NCI-H748 treated with DMSO at 0.1 percent for 48 hours (cell line): ENCODE measurements at regions not wholly inside any gene's neighbourhood (a gene's known extent, or its start where the extent isn't known, plus 50 kb on each side); places are given as distances from the start of the nearest gene placed in this dataset.

ENCODE experiments used
- DNase-seq: peaks from one replicate; lab custom pipeline; 2025; lab: John Stamatoyannopoulos, UW

GRCh38 chr1:38541223-38541622 is 318.3 kb downstream of the RRAGC start:
- DNase-seq = no peak

GRCh38 chr1:38539931-38540330 is 319.6 kb downstream of the RRAGC start:
- no peak for DNase-seq

GRCh38 chr1:38538834-38539233 is 320.7 kb downstream of the RRAGC start:
- DNase-seq = no peak

- DNase-seq = no peak
Observed at GRCh38 chr1:38536089-38536488, 323.5 kb downstream of the RRAGC start.

- no peak for DNase-seq
Observed at GRCh38 chr1:38534473-38534823, 325.1 kb downstream of the RRAGC start.

GRCh38 chr1:38533772-38534472 is 325.6 kb downstream of the RRAGC start:
- no peak for DNase-seq

- no peak for DNase-seq
Observed at GRCh38 chr1:38530957-38531356, 328.6 kb downstream of the RRAGC start.

GRCh38 chr1:38529946-38530345 is 329.6 kb downstream of the RRAGC start:
- DNase-seq = no peak

GRCh38 chr1:38529391-38529790 is 330.2 kb downstream of the RRAGC start:
- no peak for DNase-seq

- DNase-seq = no peak
Observed at GRCh38 chr1:38528623-38529022, 330.9 kb downstream of the RRAGC start.

- DNase-seq = no peak
Observed at GRCh38 chr1:38527373-38527966, 332.1 kb downstream of the RRAGC start.

GRCh38 chr1:38526046-38526445 is 333.5 kb downstream of the RRAGC start:
- no peak for DNase-seq

GRCh38 chr1:38525343-38526043 is 334.1 kb downstream of the RRAGC start:
- DNase-seq = no peak

- no peak for DNase-seq
Observed at GRCh38 chr1:38524025-38524641, 335.4 kb downstream of the RRAGC start.

GRCh38 chr1:38523568-38523939 is 336.0 kb downstream of the RRAGC start:
- DNase-seq = no peak

GRCh38 chr1:38522915-38523567 is 336.5 kb downstream of the RRAGC start:
- DNase-seq = no peak

- DNase-seq = no peak
Observed at GRCh38 chr1:38516560-38516959, 343.0 kb downstream of the RRAGC start.

GRCh38 chr1:38512789-38513188 is 346.8 kb downstream of the RRAGC start:
- peak; percentile 19 for DNase-seq

- no peak for DNase-seq
Observed at GRCh38 chr1:38512024-38512767, 347.4 kb downstream of the RRAGC start.

- DNase-seq = no peak
Observed at GRCh38 chr1:38508232-38508631, 351.3 kb downstream of the RRAGC start.

- no peak for DNase-seq
Observed at GRCh38 chr1:38507563-38507962, 352.0 kb downstream of the RRAGC start.

GRCh38 chr1:38505944-38506343 is 353.6 kb downstream of the RRAGC start:
- no peak for DNase-seq
